Pulmonary artery endothelial cell (primary cell): ENCODE measurements at regions not wholly inside any gene's neighbourhood (a gene's known extent, or its start where the extent isn't known, plus 50 kb on each side); places are given as distances from the start of the nearest gene placed in this dataset.

Experiments
- DNase-seq: peaks from one replicate; pipeline ENCODE4 v3.0.0-alpha.2; 2011; ENCODE audit warnings: low read depth, low spot score

GRCh38 chr6:97572943-97573342, 289.9 kb upstream of the MMS22L start:
- no peak for DNase-seq

GRCh38 chr6:97586344-97586743, 303.3 kb upstream of the MMS22L start:
- DNase-seq, result no peak

GRCh38 chr6:97591955-97592354, 308.9 kb upstream of the MMS22L start:
- DNase-seq, result no peak

- no peak for DNase-seq
These were observed 311.8 kb upstream of the MMS22L start for GRCh38 chr6:97594844-97595243.

GRCh38 chr6:97621111-97621510, 338.1 kb upstream of the MMS22L start:
- no peak for DNase-seq

- DNase-seq, result no peak
These were observed 343.8 kb upstream of the MMS22L start for GRCh38 chr6:97626671-97627441.

GRCh38 chr6:97629180-97629579, 346.2 kb upstream of the MMS22L start:
- DNase-seq, result no peak

- DNase-seq, result no peak
These were observed 347.6 kb upstream of the MMS22L start for GRCh38 chr6:97630604-97631003.

- no peak for DNase-seq
These were observed 349.3 kb upstream of the MMS22L start for GRCh38 chr6:97632341-97632740.

- no peak for DNase-seq
These were observed 356.7 kb upstream of the MMS22L start for GRCh38 chr6:97639702-97640101.

GRCh38 chr6:97644353-97644752, 361.3 kb upstream of the MMS22L start:
- no peak for DNase-seq

- no peak for DNase-seq
These were observed 362.7 kb upstream of the MMS22L start for GRCh38 chr6:97645757-97646156.

GRCh38 chr6:97653076-97653475, 370.1 kb upstream of the MMS22L start:
- no peak for DNase-seq

GRCh38 chr6:97653517-97653916, 370.5 kb upstream of the MMS22L start:
- DNase-seq, result no peak

- no peak for DNase-seq
These were observed 371.7 kb upstream of the MMS22L start for GRCh38 chr6:97654674-97655073.

GRCh38 chr6:97656236-97656635, 373.2 kb upstream of the MMS22L start:
- DNase-seq, result no peak

GRCh38 chr6:97656706-97657350, 373.8 kb upstream of the MMS22L start:
- DNase-seq, result no peak

GRCh38 chr6:97658090-97658489, 375.1 kb upstream of the MMS22L start:
- DNase-seq, result no peak

GRCh38 chr6:97663252-97663651, 380.2 kb upstream of the MMS22L start:
- DNase-seq, result no peak

- DNase-seq, result no peak
These were observed 382.4 kb upstream of the MMS22L start for GRCh38 chr6:97665446-97665845.

- DNase-seq, result no peak
These were observed 383.9 kb upstream of the MMS22L start for GRCh38 chr6:97666889-97667288.

- no peak for DNase-seq
These were observed 385.7 kb upstream of the MMS22L start for GRCh38 chr6:97668716-97669115.
